NCI-H69 (cell line): ENCODE measurements at regions not wholly inside any gene's neighbourhood (a gene's known extent, or its start where the extent isn't known, plus 50 kb on each side); places are given as distances from the start of the nearest gene placed in this dataset.
"Not testable (repeated sequence)": the region's sequence is repeated elsewhere in the genome, so short reads cannot be mapped to it uniquely, and the experiment has no call there.

Experiments
- DNase-seq: peaks from one replicate; lab custom pipeline; 2025; lab: John Stamatoyannopoulos, UW

DNA sequence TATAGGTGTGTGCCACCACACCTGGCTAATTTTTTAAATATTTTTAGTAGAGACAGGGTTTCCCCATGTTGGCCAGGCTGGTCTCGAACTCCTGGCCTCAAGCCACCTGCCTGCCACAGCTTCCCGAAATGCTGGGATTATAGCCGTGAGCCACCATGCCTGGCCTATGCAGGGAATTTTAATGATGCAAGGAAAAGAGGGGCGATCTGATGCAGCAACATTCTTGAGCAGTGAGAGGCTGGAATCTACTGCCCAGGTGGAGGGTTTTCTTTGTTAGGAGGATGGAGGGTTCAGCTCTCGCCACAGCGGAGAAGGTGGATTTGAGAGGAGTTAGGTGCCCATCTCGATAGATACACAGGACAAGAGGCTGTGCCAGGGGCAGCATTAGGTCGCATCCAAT, 332.3 kb downstream of the GATA3 start:
- no peak for DNase-seq

GRCh38 chr10:8389630-8390029, 335.1 kb downstream of the GATA3 start:
- no peak for DNase-seq

DNA sequence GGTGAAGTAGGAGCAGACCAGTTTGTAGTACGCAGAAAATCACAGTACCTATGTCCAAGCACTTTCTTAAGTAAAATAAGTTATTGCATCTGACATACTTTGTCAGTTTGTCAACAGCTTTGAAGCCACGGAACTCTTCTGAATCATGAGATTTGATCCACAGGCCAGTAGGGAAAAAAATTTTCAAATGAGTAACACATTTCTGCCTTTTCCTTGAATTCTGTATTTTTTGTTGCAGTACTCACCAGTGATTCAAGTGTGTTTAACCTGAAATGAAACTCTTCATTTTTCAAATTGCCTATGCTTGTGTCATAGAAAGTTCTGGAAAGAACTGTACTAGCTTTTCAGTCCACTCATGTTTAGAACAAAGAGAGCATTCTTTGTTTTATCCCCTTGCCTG, 337.7 kb downstream of the GATA3 start:
- DNase-seq = no peak

GRCh38 chr10:8393531-8393930, 339.0 kb downstream of the GATA3 start:
- no peak for DNase-seq

- DNase-seq = no peak
These were observed 342.2 kb downstream of the GATA3 start for GRCh38 chr10:8396675-8397074.

DNA sequence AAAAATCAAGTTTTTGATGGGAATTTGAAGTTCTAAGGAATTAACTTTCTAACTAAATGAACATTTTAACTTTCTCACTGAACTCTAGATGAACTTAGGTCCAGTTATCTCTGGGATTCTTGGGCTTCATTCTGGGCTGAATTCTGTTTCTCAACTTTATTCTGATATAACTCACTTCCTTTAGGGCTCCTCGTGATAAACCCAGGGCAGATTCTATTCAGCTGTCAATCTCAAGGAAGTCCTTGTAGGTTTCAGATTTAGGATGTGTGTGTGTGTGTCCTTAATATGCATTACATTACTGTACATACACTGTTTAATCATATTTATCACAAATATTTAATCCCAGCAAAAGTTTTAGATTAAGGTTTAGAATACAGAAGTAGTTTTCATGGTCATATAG, 344.3 kb downstream of the GATA3 start:
- DNase-seq = no peak

- no peak for DNase-seq
These were observed 345.7 kb downstream of the GATA3 start for GRCh38 chr10:8400151-8400550.

DNA sequence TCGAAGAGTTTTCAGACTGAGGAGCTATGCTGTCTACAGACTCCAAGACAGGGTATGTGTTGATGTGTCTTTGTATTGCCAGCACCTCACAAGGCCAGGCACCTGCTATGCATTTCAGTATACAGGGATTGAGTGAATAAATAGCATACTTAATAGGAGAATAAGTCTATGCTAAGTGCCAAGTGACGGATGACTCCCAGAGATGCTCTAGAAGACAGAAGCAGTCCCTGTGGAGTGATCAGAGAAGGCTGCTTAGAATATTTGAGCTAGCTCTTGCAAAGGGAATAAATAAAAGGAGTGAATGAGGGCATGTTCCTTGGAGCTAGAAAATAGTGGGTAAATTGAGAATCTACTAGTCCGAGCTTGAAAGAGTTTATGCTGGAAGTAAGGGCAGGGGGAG, 346.4 kb downstream of the GATA3 start:
- DNase-seq = no peak

DNA sequence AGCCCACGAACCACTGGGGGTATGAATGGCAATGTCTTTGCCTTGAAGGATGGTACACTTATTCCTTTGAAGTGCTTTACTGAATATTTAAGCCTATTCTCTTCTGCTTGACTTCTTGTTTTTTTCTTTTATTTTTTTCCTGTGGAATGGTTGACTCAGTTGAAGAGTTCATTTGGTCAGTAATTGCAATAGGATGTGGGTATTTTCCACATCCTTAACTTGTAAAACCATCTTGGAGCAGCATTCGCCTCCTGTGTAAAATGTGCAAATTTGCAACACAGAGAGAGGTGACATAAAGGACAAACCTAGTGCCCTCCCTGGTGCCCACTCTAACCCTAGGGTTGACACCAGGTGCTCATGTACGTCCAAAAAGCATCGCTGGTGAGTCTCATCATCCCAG, 347.0 kb downstream of the GATA3 start:
- no peak for DNase-seq

DNA sequence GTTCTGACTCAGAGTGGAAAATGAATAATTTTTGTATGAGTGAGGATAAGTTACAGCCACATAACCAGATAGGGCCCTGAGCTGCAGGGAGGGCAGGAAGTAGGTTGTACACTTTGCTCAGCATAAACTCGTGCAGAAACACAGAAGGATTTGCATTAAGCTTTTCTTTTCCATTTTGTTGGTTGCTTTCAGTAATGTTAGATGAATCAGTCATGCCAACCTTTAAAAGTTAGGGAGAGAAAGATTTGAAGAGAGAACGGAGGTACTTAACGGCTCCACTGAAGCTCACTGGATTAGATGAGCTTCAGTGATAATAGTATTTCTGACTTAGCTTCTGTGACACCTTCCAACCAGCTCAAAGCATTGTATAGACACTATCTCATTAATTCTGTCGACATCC, 348.1 kb downstream of the GATA3 start:
- DNase-seq = no peak

GRCh38 chr10:8403711-8404371, 349.4 kb downstream of the GATA3 start:
- no peak for DNase-seq

GRCh38 chr10:8404721-8405120, 350.2 kb downstream of the GATA3 start:
- DNase-seq = no peak

- no peak for DNase-seq
These were observed 351.1 kb downstream of the GATA3 start for GRCh38 chr10:8405596-8405995.

DNA sequence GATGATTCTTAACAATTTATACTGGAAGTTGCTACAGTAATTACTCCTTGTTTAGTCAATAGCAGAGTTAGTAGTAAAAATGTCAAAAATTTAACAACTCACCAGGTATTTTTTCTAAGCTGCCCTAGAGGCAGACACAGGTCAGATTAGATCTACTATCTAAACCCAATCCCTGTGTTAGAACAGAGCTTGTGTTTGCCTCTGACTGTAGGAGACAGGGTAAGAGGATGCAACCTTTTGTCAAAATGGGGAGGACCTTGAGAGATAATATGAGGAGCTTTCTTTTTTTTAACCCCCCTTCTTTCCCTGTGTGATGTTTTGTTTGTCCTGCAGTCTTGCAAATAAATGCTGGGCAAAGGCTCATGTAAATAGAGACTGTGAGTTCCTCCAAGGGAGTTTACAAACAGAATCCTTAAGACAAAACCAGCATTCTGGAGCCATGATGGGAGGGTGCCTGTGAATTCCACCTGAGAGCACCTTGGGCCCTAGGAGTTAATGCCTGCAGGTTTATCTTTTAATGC, 353.1 kb downstream of the GATA3 start:
- DNase-seq = no peak

GRCh38 chr10:8410506-8410905, 356.0 kb downstream of the GATA3 start:
- no peak for DNase-seq

GRCh38 chr10:8412541-8412940, 358.1 kb downstream of the GATA3 start:
- DNase-seq = no peak

- not testable (repeated sequence) for DNase-seq
These were observed 360.5 kb downstream of the GATA3 start for GRCh38 chr10:8415029-8415428.

DNA sequence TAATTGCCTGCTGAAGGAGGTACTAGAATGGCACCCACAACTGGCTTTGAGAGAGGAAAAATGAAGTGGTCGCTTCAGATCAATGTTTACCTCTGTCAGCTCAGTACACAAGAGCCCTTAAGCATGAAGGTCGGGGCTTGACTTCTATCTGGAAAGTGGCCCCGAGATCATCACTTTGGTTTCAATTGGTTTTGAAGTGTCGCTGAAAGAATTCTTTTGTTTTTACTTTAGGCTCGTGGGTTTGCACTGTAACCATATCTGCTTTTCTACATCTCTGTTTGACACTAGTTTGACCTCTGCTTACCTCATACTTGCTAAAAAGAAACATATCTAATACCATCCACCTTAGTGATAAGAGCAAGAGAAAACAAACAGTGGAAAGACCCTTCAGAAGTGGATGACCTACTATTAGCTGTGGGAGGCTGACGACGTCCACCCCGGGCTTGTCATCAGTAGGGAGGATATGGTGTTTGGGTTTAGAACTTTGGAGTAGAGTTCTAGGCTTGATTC, 361.8 kb downstream of the GATA3 start:
- no peak for DNase-seq

- no peak for DNase-seq
These were observed 362.3 kb downstream of the GATA3 start for GRCh38 chr10:8416760-8417159.

DNA sequence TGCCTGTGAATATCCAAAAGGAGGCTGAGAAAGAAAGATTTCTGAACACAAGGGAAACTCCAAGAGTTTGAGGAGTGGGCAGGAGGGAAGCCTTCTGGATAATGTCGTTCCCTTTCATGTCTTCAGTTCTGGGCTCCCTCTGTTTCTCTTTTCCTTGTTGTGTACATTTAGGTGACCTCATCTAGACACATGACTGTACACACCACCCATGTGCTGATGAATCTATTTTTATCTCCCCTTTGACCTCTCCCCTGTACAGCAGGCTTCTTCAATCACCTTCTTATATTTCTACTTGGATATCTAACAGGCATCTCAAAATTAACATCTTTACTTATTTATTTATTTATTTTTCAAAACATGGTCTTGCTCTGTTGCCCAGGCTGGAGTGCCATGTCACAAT, 363.1 kb downstream of the GATA3 start:
- no peak for DNase-seq

- DNase-seq = no peak
These were observed 364.1 kb downstream of the GATA3 start for GRCh38 chr10:8418631-8419030.

DNA sequence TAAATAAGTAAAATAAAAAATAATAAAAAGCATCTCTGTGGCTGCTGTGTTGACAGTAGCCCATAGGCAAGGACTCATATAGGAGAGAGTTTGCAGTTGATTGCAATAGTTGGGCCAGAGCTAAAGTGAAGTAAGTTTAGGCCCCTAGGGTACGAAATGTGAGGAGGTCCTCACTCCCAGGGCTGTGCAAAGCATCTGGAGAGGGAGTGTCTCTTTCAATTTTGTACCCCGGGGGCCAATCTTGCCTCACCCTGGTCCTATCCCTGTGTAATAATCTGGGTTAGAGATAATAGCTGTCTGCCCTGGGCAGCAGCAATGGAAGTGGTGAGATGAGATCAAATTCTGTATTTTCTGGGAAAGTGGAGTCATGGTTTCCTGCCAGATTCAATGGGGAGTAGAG, 365.7 kb downstream of the GATA3 start:
- DNase-seq = no peak

DNA sequence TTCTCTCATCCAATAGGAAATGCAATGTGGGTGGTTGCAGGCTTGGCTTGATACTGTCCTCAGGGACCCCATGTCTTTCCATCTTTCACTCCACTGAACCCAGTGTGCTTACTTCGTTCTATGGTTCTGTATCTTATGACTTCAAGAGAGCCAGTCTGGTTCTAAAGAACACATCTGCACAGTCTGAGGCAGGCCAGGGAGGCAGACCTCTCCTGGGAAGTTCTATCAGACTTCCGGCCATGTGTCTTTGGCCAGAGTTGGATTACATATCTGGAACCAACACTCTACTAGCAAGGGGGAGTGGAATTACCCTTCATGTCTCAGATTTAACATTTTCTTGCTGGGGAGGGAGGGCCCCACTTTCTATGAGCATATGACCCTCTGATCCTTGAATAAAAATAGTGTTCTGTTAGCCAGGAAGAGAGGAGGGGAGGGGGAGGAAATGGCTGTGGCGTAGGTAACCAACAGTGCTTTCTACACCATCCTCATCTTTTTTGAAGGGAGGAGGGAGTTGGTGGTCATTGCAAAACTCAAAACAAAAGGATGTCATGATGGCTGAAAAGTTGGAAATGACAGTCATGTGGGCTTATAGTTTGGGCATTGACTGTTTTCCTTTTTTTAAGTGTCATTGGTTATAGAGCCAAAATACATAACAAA, 370.2 kb downstream of the GATA3 start:
- no peak for DNase-seq

- DNase-seq = no peak
These were observed 374.2 kb downstream of the GATA3 start for GRCh38 chr10:8428654-8429053.
